Right lobe of liver (tissue), 6 donors: ENCODE measurements at regions not wholly inside any gene's neighbourhood (a gene's known extent, or its start where the extent isn't known, plus 50 kb on each side); places are given as distances from the start of the nearest gene placed in this dataset.

Source experiments
- ATAC-seq, 4 donors: fragments of 200-7000 bp; cut with Tn5 transposase; one replicate each; pipeline ENCODE4 v1.9.1; 2020; ENCODE audit warnings: mild to moderate bottlenecking in 4 of 4, moderate library complexity in 4 of 4
- DNase-seq, 3 donors: peaks; one replicate each; pipeline ENCODE4 v3.0.0-alpha.2; 2020
- H3K27ac ChIP-seq, 3 donors: fragments of 200-600 bp; one replicate each; pipeline ENCODE4 v1.8.0; 2022
- H3K27me3 ChIP-seq, 2 donors: fragments of 200-600 bp; one replicate each; pipeline ENCODE4 v1.8.0; 2022
- H3K36me3 ChIP-seq, 4 donors: fragments of 200-600 bp; sonication (generic) in 1 of 4; one replicate each; pipeline versions ENCODE4 v1.5.1 to v1.8.0; 2017 to 2022; ENCODE audit warnings: control low read depth in 1 of 4
- H3K4me1 ChIP-seq, 4 donors: fragments of 200-600 bp; sonication (generic) in 1 of 4; one replicate each; pipeline versions ENCODE4 v1.5.1 to v1.8.0; 2017 to 2022; ENCODE audit warnings: control low read depth in 1 of 4
- H3K4me3 ChIP-seq, 3 donors: fragments of 200-600 bp; one replicate each; pipeline ENCODE4 v1.8.0; 2022
- H3K9me3 ChIP-seq, 4 donors: fragments of 200-600 bp; sonication (generic) in 1 of 4; one replicate each; pipeline versions ENCODE4 v1.5.1 to v1.8.0; 2017 to 2022; ENCODE audit warnings: control low read depth in 1 of 4
- POLR2A ChIP-seq: fragments of 450-650 bp; IDR thresholded peaks from one replicate; pipeline ENCODE4 v1.6.1; 2017; ENCODE audit warnings: antibody characterized with exemption, mild to moderate bottlenecking
- WGBS: methylation state at CpG from one replicate; pipeline ENCODE4 v1.1.6; 2018; ENCODE audit warnings: low coverage, low lambda C conversion rate; ENCODE audit not compliant: insufficient coverage; ENCODE audit errors: missing lambda C conversion rate; 5-methylcytosine and 5-hydroxymethylcytosine counted together
- intact Hi-C, 2 donors: fragments of 100-400 bp; cut with DNase I; formaldehyde crosslinking; loops; one replicate each; pipeline versions ENCODE4 v1.11.2 to v1.14.1; 2022
- TF ChIP-seq, protein P1 (sequence below), 4 donors: fragments of 200-600 bp in 3 of 4; fragments of 450-650 bp in 1 of 4; IDR thresholded peaks; one replicate each; pipeline versions ENCODE4 v1.5.1 to v1.8.0; 2016 to 2022; ENCODE audit warnings: antibody characterized with exemption in 4 of 4, mild to moderate bottlenecking in 2 of 4
- donor health status: DM: no; HTN: yes; CAD: no.
- donor health status: DM: no; HTN: no; CAD: no.
- donor health status: DM: no; HTN: no; CAD: no.
- donor health status: DM: no; HTN: yes; CAD: no.
- donor health status: DM: no; HTN: yes; CAD: no.

DNA sequence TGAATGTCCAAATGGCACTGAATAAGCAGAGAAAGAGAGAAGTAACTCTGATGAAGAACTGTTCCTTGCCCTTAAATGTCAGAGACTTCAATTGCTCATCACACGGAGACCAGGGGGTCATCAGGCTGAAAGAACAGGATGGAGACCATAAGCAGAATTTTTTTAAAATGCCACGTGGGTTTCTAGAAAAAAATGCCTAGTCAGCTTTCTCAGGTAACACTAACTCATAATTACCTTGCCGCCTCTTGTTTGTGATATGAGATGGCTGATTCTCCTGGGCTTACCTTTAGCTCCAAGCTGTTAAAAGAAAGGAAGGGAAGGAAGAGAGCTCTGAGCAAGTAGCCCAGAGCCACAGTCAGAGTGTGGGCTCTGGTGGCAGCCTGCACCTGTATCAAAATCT, 372.0 kb downstream of the GPAM start:
- TF ChIP-seq, protein P1, sequence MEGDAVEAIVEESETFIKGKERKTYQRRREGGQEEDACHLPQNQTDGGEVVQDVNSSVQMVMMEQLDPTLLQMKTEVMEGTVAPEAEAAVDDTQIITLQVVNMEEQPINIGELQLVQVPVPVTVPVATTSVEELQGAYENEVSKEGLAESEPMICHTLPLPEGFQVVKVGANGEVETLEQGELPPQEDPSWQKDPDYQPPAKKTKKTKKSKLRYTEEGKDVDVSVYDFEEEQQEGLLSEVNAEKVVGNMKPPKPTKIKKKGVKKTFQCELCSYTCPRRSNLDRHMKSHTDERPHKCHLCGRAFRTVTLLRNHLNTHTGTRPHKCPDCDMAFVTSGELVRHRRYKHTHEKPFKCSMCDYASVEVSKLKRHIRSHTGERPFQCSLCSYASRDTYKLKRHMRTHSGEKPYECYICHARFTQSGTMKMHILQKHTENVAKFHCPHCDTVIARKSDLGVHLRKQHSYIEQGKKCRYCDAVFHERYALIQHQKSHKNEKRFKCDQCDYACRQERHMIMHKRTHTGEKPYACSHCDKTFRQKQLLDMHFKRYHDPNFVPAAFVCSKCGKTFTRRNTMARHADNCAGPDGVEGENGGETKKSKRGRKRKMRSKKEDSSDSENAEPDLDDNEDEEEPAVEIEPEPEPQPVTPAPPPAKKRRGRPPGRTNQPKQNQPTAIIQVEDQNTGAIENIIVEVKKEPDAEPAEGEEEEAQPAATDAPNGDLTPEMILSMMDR (IDR thresholded peaks at IDR 0.05), result no peak
- TF ChIP-seq POLR2A, result no peak
- no peaks in the 10 kb centered on the region for H3K36me3 ChIP-seq
- no peak overlapping the region for H3K4me3 ChIP-seq
- no peak overlapping the region for H3K27ac ChIP-seq
- no peaks in the 10 kb centered on the region for H3K9me3 ChIP-seq
- DNase-seq, result no peak
- intact Hi-C loops, result no loop called here
- no peak for ATAC-seq
- whole genome bisulfite sequencing, result 49% methylated on average over 2 of the region's 3 CpGs
- H3K27me3 ChIP-seq, result no peaks in the 10 kb centered on the region
- H3K4me1 ChIP-seq, result no peaks in the 10 kb centered on the region

DNA sequence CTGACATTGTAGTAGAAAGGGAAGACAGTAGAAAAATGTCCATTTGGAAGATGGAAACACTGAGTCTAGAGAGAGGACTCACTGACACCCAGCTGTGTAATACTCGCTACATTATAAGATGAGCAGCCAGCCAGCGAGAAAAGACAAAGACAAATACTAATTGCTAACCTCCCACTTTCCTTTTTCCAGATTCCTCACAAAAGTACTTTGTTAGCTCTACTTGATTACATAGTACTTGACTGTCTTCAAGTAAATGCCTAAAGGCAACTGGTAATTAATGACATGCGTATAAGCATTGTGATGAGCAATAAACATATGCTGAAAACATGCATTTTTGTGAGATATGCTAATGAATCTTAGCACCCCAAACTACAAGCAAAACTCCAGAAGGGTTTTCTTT, 363.1 kb downstream of the GPAM start:
- no peak for TF ChIP-seq POLR2A
- TF ChIP-seq, protein P1 (IDR thresholded peaks at IDR 0.05), result no peak
- Histone ChIP-seq H3K27me3 (no peaks in the 10 kb centered on the region), H3K36me3 (no peaks in the 10 kb centered on the region), H3K4me3 (no peak overlapping the region), H3K9me3 (no peaks in the 10 kb centered on the region), H3K27ac (no peak overlapping the region), H3K4me1 (no peaks in the 10 kb centered on the region)
- intact Hi-C loops, result no loop called here
- WGBS, result 88% methylated on average over 3 of the region's 3 CpGs
- ATAC-seq, result no peak
- no peak for DNase-seq

DNA sequence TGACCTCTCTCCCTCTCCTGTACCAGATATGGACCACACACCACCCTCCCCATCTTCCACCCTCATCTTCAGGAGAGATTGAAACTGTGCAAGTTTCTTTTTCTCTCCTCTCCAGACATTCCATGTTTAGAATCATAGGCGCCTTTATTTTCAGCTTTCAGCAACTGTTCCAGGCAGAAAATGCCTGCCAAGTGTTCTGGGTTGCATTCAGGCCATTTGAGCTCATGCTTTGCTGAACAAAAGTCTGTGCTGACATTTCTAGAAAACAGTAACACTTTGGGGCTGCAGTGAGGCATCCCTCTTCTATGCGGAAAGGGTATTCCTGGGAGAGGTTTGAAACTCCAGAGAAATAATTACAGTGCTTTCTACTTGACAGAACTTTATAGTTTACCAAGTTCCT, 361.7 kb downstream of the GPAM start:
- intact Hi-C loops, result no loop called here
- DNase-seq (no peak), ATAC-seq (no peak)
- TF ChIP-seq, protein P1 (IDR thresholded peaks at IDR 0.05), result no peak
- TF ChIP-seq POLR2A, result no peak
- no peaks in the 10 kb centered on the region for H3K27me3 ChIP-seq
- 86% methylated on average over 2 of the region's 2 CpGs for WGBS
- H3K4me1 ChIP-seq, result no peaks in the 10 kb centered on the region
- H3K4me3 ChIP-seq, result no peak overlapping the region
- H3K27ac ChIP-seq, result no peak overlapping the region
- H3K9me3 ChIP-seq, result no peaks in the 10 kb centered on the region
- no peaks in the 10 kb centered on the region for H3K36me3 ChIP-seq

DNA sequence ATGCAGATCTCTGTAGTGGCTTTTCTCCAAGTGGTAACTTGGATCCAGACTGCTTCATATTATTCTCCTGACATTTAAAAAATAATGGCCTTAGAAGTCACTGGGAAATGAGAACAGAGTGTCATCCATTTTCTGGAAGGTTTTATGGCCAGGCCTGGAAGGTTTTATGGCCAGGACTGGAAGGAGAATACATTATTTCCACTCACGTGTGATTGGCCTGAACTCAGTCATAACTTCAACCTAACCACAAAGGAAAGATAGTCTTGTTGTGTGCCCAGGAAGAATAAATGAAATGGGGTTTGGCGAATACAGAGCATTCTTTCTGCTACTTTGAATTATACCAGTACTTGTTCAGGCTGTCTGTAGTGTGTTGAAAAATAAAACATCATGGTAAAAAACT, 360.9 kb downstream of the GPAM start:
- Histone ChIP-seq H3K4me3 (no peak overlapping the region), H3K4me1 (no peaks in the 10 kb centered on the region), H3K27ac (no peak overlapping the region), H3K27me3 (no peaks in the 10 kb centered on the region), H3K36me3 (no peaks in the 10 kb centered on the region), H3K9me3 (no peaks in the 10 kb centered on the region)
- TF ChIP-seq POLR2A, result no peak
- TF ChIP-seq, protein P1 (IDR thresholded peaks at IDR 0.05), result no peak
- ATAC-seq (no peak), DNase-seq (no peak)
- intact Hi-C loops, result no loop called here
- WGBS, result 70% methylated on average over 2 of the region's 2 CpGs

DNA sequence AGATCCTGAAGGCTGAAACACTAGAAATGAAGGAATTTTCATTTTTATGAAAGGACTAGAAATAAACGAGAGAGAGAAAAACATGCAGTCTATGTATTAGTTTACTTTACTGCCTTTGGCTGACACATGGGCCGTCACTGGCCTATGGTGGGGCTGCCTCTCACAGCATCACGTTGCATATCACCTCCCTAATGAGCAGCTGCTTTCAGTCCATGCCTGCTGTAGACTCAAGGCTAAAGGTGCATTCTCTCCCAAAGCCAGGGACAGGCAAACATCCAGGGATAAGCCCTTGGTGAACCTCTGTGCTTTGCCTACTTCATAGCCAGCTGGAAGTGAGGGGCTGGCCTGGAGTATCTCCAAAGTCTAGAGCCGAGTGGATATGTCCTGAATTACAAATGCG, 359.4 kb downstream of the GPAM start:
- Histone ChIP-seq H3K4me1 (no peaks in the 10 kb centered on the region), H3K9me3 (no peaks in the 10 kb centered on the region), H3K4me3 (no peak overlapping the region), H3K27ac (no peak overlapping the region), H3K36me3 (no peaks in the 10 kb centered on the region), H3K27me3 (no peaks in the 10 kb centered on the region)
- no peak for DNase-seq
- TF ChIP-seq POLR2A, result no peak
- TF ChIP-seq, protein P1 (IDR thresholded peaks at IDR 0.05), result no peak
- intact Hi-C loops, result no loop called here
- no peak for ATAC-seq
- WGBS, result 53% methylated on average over 5 of the region's 5 CpGs
